BLaER1 treated with 17β-estradiol and CSF1 and Interleukin-3, amounts not matched to agents 10 nM and 100 nM (cell line): ENCODE measurements at regions not wholly inside any gene's neighbourhood (a gene's known extent, or its start where the extent isn't known, plus 50 kb on each side); places are given as distances from the start of the nearest gene placed in this dataset.

Experiments used
- H3K27ac ChIP-seq, 11 experiments: shearing (Covaris generic); formaldehyde crosslinking; 2 replicates each; pipeline ENCODE4 v1.8.1; 2022
- H3K27me3 ChIP-seq, 11 experiments: shearing (Covaris generic); formaldehyde crosslinking; 2 replicates each; pipeline ENCODE4 v1.8.1; 2022
- H3K36me3 ChIP-seq, 11 experiments: shearing (Covaris generic); formaldehyde crosslinking; 2 replicates each; pipeline ENCODE4 v1.8.1; 2022
- H3K4me1 ChIP-seq, 10 experiments: shearing (Covaris generic); formaldehyde crosslinking; 2 replicates each; pipeline ENCODE4 v1.8.1; 2022
- H3K4me2 ChIP-seq, 11 experiments: shearing (Covaris generic); formaldehyde crosslinking; 2 replicates each; pipeline ENCODE4 v1.8.1; 2022
- H3K4me3 ChIP-seq, 10 experiments: shearing (Covaris generic); formaldehyde crosslinking; 2 replicates each; pipeline ENCODE4 v1.8.1; 2022
- H3K9ac ChIP-seq, 11 experiments: shearing (Covaris generic); formaldehyde crosslinking; 2 replicates each; pipeline ENCODE4 v1.8.1; 2022
- H3K9me3 ChIP-seq, 11 experiments: shearing (Covaris generic); formaldehyde crosslinking; replicated peaks in 1 of 11; 2 replicates each; pipeline ENCODE4 v1.8.1; 2022
- H4K20me1 ChIP-seq, 11 experiments: shearing (Covaris generic); formaldehyde crosslinking; 2 replicates each; pipeline ENCODE4 v1.8.1; 2022
- Cebpa-rat ChIP-seq, 11 experiments: shearing (Covaris generic); IDR thresholded peaks; 2 replicates each; pipeline ENCODE4 v1.8.1; 2022

- no peak overlapping the region for H3K27ac ChIP-seq
- TF ChIP-seq Cebpa-rat (IDR thresholded peaks at IDR 0.05), result no peak
- H3K9me3 ChIP-seq, result no peaks in the 10 kb centered on the region
- no peak overlapping the region for H3K9ac ChIP-seq
- H4K20me1 ChIP-seq, result no peaks in the 10 kb centered on the region
- H3K4me1 ChIP-seq, result peaks cover 0 to 15% (median 10%) of the 10 kb centered on the region in 10 experiments; a peak in 15 of 20 replicates
- H3K4me2 ChIP-seq, result peak overlapping the region in 4 of 11 experiments; percentile 3 to 20 (median 7); a peak in 4 of 22 replicates
- H3K27me3 ChIP-seq, result no peaks in the 10 kb centered on the region
- H3K36me3 ChIP-seq, result no peaks in the 10 kb centered on the region
- H3K4me3 ChIP-seq, result no peak overlapping the region
Observed at GRCh38 chr11:116122697-116123472, 618.7 kb upstream of the CADM1 start.

GRCh38 chr11:116119158-116119557, 614.9 kb upstream of the CADM1 start:
- Histone ChIP-seq H3K27ac (no peak overlapping the region), H4K20me1 (no peaks in the 10 kb centered on the region), H3K4me1 (0 out of 20 replicates have a peak, but pooled peaks cover 0 to 4% (median 0%) of the 10 kb centered on the region in 10 experiments), H3K9ac (no peak overlapping the region), H3K36me3 (no peaks in the 10 kb centered on the region), H3K27me3 (no peaks in the 10 kb centered on the region), H3K4me3 (no peak overlapping the region), H3K9me3 (peaks cover 0 to under 1% (median 0%) of the 10 kb centered on the region in 11 experiments; a peak in 1 of 22 replicates), H3K4me2 (no peak overlapping the region)
- TF ChIP-seq Cebpa-rat (IDR thresholded peaks at IDR 0.05), result no peak

GRCh38 chr11:116118138-116118470, 613.9 kb upstream of the CADM1 start:
- H3K4me3 ChIP-seq, result no peak overlapping the region
- no peak for TF ChIP-seq Cebpa-rat (IDR thresholded peaks at IDR 0.05)
- no peak overlapping the region for H3K4me2 ChIP-seq
- no peak overlapping the region for H3K27ac ChIP-seq
- H3K27me3 ChIP-seq, result no peaks in the 10 kb centered on the region
- peaks cover 0 to 6% (median 2%) of the 10 kb centered on the region in 10 experiments; a peak in 10 of 20 replicates for H3K4me1 ChIP-seq
- H3K9me3 ChIP-seq, result peaks cover 0 to 11% (median 7%) of the 10 kb centered on the region in 11 experiments; a peak in 13 of 22 replicates
- no peaks in the 10 kb centered on the region for H4K20me1 ChIP-seq
- H3K36me3 ChIP-seq, result no peaks in the 10 kb centered on the region
- H3K9ac ChIP-seq, result no peak overlapping the region

- Histone ChIP-seq H4K20me1 (no peaks in the 10 kb centered on the region), H3K27me3 (no peaks in the 10 kb centered on the region), H3K4me2 (no peak overlapping the region), H3K36me3 (no peaks in the 10 kb centered on the region), H3K4me1 (peaks cover 0 to 9% (median 8%) of the 10 kb centered on the region in 10 experiments; a peak in 12 of 20 replicates), H3K9ac (no peak overlapping the region), H3K4me3 (no peak overlapping the region), H3K9me3 (peaks cover 0 to 13% (median 7%) of the 10 kb centered on the region in 11 experiments; a peak in 13 of 22 replicates), H3K27ac (no peak overlapping the region)
- TF ChIP-seq Cebpa-rat (IDR thresholded peaks at IDR 0.05), result no peak
Observed at GRCh38 chr11:116117331-116118137, 613.3 kb upstream of the CADM1 start.

GRCh38 chr11:116115801-116116200, 611.6 kb upstream of the CADM1 start:
- no peak overlapping the region for H3K27ac ChIP-seq
- H3K4me3 ChIP-seq, result no peak overlapping the region
- H3K27me3 ChIP-seq, result no peaks in the 10 kb centered on the region
- no peaks in the 10 kb centered on the region for H3K36me3 ChIP-seq
- H4K20me1 ChIP-seq, result no peaks in the 10 kb centered on the region
- TF ChIP-seq Cebpa-rat (IDR thresholded peaks at IDR 0.05), result no peak
- no peak overlapping the region for H3K4me2 ChIP-seq
- peaks cover 0 to 13% (median 10%) of the 10 kb centered on the region in 10 experiments; a peak in 12 of 20 replicates for H3K4me1 ChIP-seq
- no peak overlapping the region for H3K9ac ChIP-seq
- H3K9me3 ChIP-seq, result peaks cover 0 to 13% (median 7%) of the 10 kb centered on the region in 11 experiments; a peak in 13 of 22 replicates

- TF ChIP-seq Cebpa-rat (IDR thresholded peaks at IDR 0.05), result no peak
- Histone ChIP-seq H3K4me2 (no peak overlapping the region), H3K9me3 (peaks cover 0 to 13% (median 7%) of the 10 kb centered on the region in 11 experiments; a peak in 13 of 22 replicates), H3K36me3 (no peaks in the 10 kb centered on the region), H3K27me3 (no peaks in the 10 kb centered on the region), H3K27ac (no peak overlapping the region), H3K4me3 (no peak overlapping the region), H3K9ac (no peak overlapping the region), H4K20me1 (no peaks in the 10 kb centered on the region), H3K4me1 (peaks cover 0 to 13% (median 10%) of the 10 kb centered on the region in 10 experiments; a peak in 13 of 20 replicates)
Observed at GRCh38 chr11:116114198-116114651, 610.0 kb upstream of the CADM1 start.

GRCh38 chr11:116112087-116112935, 608.1 kb upstream of the CADM1 start:
- Histone ChIP-seq H3K4me3 (no peak overlapping the region), H3K9ac (no peak overlapping the region), H3K27me3 (no peaks in the 10 kb centered on the region), H3K4me1 (peaks cover 0 to 13% (median 10%) of the 10 kb centered on the region in 10 experiments; a peak in 13 of 20 replicates), H3K4me2 (peak overlapping the region in 8 of 11 experiments; percentile 19 to 57 (median 50); a peak in 16 of 22 replicates), H3K36me3 (no peaks in the 10 kb centered on the region), H3K9me3 (peaks cover 0 to 13% (median 7%) of the 10 kb centered on the region in 11 experiments; a peak in 13 of 22 replicates), H4K20me1 (no peaks in the 10 kb centered on the region), H3K27ac (no peak overlapping the region)
- TF ChIP-seq Cebpa-rat (IDR thresholded peaks at IDR 0.05), result no peak

GRCh38 chr11:116111546-116111945, 607.3 kb upstream of the CADM1 start:
- H3K4me3 ChIP-seq, result no peak overlapping the region
- no peak overlapping the region for H3K9ac ChIP-seq
- H3K36me3 ChIP-seq, result no peaks in the 10 kb centered on the region
- no peak overlapping the region for H3K27ac ChIP-seq
- H3K4me2 ChIP-seq, result no peak overlapping the region
- peaks cover 0 to 13% (median 7%) of the 10 kb centered on the region in 11 experiments; a peak in 13 of 22 replicates for H3K9me3 ChIP-seq
- H4K20me1 ChIP-seq, result no peaks in the 10 kb centered on the region
- H3K27me3 ChIP-seq, result no peaks in the 10 kb centered on the region
- TF ChIP-seq Cebpa-rat (IDR thresholded peaks at IDR 0.05), result no peak
- peaks cover 0 to 13% (median 10%) of the 10 kb centered on the region in 10 experiments; a peak in 13 of 20 replicates for H3K4me1 ChIP-seq
